Kidney tubule cell (primary cell): ENCODE measurements at regions not wholly inside any gene's neighbourhood (a gene's known extent, or its start where the extent isn't known, plus 50 kb on each side); places are given as distances from the start of the nearest gene placed in this dataset.

Source experiments
- DNase-seq: peaks from one replicate; pipeline ENCODE4 v3.0.0-alpha.2; 2018; ENCODE audit warnings: low spot score

DNA sequence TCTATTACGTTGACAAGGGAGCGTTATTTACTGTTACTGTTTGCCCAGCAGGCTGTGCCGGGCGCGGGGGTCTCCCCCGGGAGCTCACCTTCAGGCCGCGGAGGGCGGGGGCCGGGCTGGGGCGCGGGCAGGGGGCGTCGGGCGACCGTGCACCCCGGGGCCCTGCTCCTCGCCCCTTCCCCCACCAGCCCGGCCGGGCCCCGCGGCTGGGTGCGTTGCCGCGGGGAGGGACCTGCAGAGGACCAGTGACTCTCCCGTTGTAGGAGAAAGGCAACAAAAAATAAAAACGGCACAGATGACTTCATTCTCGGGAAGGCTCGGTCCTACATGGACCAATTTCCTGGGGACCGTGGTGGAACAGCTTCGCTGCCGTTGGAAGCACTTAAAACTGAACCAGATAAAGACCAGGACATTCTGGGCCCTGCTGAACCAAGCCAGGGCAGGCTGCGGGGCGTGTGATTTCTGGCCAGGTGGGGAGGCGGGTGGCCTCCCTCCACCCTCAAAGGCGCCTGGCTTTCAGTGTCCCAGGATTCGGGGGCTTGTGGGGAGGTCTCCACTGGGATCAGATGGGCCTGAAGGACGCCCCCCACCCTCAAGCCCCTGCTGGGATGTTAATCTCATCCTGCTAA lies 57.4 kb downstream of the IGLL1 start:
- peak; percentile 10 for DNase-seq

DNA sequence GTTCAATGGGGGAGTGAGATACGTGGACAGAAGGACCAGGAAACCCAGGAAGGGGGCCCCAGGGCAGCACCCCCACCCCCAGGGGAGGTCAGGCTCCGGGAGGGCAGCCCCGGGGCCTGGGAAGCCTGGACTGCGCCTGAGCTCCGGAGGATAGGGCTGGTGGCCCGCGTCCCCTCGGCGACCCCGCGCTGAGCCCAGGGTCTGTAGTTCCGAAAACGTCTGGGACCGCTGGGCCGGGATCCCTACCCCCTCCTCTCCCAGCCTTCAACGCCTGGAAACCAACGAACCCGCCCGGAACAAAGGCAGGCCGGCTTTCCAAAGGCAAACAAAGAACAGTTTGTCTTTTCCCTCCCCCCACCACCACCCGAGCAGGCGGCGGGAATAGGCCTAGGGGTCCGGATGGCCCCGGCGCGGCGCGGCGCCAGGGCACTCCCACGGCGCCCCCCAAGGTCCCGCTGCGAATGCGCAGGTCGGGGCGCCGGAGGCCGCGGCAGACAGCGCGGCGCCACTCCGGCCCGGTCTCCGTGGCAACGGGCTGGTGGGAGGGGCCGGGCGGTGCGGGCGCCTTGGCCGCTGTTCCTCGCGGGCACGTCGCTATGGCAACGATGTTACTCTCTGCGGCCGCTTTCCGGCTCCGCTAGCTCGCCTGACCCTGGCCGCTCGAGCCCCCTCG lies 58.5 kb downstream of the IGLL1 start:
- DNase-seq: peak; percentile 91

DNA sequence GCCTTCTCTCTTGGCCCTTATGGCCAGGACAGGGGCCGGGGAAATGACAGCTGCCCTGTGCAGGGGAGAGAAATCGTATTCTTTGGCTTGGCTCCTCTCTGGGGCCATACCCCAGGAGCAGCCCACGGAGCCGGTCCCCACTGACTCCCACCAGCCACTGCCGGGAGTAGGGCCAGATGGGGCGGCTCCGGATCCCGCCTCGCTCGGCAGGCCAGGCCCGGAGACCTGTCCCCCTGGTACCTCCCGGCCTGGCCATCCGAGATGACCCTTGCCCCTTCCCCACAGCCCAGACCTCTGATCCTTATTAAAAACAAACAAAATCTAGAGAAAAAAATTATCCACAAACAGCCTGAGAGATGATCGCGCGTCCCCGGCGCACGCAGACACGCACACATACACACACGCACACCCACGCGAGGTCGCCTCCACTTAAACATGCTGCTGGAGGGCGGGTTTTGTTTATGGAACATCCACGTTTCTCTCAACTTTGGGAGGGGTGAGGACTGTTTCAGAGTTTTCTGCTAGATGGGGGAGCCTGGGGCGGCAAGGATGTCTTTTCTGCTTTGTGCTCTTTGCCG lies 59.1 kb downstream of the IGLL1 start:
- no peak for DNase-seq

DNA sequence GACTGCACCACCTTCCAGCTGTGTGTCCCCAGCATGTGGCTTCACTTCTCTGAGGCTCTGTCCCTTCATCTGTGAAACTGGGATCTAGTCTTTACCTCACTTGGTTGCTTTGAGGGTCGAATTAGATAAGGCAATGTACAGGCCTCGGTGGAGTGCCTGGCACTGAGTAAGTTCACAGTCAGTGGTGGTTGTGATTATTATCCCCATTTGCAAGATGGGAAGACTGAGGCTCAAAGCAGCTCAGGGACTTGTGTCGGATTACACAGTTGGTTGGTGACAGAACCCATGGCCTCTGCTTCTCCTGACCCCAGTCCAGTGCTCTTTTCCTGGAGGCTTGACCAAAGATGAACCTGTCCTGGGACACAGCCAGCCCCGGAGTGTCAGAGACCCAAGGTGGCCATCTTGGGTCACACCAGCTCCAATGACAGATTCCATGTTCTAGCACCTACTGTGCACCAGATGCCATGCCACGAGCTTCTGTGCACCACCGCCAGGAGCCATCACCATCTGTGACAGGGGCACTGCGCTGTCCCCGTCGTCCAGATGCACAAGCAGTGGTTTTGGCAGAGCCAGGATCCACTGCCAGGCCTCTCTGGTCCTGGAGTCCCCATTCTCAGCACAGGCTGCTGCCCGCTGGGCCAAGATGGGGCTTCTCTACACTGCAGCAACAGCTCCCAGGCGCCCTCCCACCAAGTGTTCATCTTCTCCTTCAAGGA lies 60.5 kb downstream of the IGLL1 start:
- DNase-seq: no peak

DNA sequence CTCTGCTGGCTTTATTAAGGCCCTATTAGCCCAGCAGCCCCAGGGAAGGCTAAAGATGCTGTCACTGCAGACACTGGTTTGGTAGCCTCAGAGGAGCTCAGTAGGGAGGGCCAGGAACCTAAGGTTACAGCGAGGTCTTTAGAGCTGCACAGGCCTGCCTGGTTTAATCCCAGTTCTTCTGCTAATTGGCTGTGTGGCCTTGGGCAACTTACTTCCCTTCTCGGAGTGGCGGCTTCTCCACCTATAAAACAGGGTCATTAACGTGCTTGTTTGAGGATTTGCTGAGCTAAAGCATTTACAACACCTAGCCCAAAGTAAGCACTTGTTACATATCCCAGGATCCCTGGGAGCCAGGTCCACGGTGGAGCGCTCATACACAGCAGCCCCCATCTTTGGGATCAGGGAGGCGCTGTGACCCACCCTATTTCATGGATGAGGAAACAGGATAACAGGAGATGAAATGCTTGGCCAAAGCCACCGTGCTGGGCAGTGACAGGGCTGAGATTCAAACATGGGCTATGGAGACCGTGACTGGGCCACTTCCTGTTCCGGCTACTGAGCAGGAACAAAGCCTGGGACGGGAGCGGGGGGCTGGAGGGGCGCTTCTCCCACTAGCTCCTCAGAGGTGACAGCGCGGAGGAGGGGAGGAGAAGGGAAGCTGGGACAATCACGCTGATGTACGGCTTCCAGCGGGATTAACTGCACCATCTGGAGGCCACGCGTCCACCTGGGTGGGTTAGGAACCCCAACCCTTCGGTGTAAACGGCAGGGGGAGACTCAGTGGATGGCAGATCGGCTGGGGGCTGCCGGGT lies 61.5 kb downstream of the IGLL1 start:
- DNase-seq: peak; percentile 34

DNA sequence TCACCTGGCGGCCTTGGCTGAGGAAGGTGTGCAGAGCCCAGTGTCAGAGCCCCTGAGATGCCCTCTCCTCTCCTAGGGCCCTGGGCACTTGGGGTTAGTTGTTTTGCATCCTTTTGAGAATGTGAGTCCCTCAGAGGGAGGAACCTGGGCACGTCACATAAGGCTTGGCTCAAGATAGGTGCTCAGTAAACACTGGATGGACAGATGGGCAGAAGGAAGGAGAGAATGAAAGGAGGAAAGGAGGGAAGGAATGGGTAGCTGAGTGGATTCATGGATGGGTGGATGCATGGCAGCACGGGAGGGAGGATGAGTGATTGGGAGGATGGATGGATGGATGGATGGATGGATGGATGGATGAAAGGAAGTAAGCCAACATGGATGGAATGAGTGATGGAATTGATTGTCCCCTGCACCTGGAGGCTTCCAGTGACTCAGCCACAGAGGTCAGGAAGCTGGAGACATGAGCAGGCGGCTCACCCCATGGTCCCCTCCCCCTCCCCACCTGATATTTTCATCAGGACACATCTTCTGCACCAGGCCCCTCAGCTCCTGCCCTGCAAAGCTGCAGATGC lies 62.2 kb downstream of the IGLL1 start:
- DNase-seq: no peak

DNA sequence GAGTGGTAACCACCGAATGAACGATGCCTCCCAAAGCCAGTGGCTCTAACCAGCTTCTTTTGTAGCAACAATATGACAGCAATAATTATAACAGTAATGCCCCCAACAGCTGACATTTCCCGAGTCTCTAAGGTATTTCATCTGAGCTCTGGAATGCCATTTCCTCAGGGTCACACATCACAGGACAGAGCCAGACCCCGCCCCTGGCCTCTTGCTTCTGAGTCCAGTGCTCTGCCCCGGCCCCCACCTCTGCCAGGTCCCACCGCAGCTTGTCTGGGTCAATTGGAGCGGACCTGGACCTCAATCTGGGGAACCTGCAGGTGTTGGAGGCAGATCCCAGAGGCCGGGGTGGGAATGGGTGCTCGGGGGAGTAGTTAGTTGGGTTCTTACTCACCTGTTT lies 63.8 kb downstream of the IGLL1 start:
- DNase-seq: peak; percentile 19

DNA sequence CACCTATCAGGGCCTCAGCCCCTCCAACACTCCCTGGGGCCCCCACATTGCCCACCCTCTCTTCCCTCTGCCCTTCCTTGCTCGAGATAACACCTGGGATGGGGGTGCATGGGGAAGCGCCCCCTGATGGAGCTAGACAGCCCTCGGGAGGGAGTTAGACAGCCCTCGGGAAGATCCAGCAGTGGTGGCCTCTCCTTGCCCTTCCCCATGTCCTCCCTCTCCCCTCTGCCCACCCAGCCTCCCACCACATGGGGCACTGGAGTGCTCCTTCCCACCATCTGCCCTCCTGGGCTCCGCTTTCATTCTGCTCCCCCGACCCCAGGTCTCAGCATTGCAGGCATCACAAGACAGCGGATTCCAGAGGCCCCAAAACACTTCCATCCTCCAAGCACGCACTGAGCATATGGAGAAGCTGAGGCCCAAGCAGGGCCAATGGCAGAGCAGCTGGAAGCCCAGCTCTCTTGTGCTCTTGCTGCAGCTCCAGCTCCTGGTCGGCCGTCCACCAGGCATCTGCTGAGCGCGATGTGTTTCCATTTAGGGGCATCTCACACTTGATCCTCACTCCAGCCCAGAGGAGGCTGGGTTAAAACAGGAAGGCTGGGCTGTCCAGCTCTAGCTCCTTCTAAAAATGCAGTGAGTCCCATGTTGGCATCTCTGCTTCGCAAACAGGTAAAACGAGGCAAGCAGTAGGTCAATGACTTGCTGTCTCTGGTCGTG lies 65.6 kb downstream of the IGLL1 start:
- no peak for DNase-seq

DNA sequence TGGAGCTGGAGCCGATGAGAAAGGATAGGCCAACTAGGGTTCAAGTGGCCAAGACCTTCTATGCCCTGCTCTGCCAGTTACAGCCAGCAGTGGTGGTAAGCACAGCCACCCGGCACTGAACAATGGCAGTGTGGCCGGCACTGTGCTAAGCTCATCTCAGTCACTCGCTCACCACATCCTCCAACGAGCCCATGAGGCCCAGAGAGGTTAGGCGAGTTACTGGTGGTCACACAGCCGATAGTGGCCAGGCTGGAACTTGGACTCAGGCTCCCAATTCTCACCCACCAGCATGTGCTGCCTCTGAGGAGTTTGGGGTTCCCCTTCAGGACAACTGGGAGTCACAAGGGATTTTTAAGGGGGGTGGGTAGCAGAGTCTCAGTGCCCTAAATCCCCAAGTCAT lies 66.4 kb downstream of the IGLL1 start:
- no peak for DNase-seq

DNA sequence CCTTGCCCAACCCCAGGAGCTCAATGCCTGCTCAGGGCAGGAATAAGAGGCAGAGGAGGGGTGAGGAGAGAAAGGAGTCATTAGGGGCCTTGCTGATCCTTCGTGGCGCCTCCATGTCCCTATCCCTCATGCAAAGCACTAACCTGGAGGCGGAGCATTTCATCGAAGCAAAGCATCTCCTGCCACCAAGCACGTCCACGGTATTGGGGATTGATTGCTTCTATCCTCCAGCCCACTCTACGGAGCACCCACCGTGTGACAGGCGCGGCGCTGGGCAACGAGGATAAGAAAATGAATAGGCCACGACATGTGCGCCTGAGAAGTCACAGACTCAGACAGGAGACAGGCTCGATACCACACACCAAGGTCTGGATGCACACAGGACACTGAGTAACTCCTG lies 67.0 kb downstream of the IGLL1 start:
- DNase-seq: no peak

DNA sequence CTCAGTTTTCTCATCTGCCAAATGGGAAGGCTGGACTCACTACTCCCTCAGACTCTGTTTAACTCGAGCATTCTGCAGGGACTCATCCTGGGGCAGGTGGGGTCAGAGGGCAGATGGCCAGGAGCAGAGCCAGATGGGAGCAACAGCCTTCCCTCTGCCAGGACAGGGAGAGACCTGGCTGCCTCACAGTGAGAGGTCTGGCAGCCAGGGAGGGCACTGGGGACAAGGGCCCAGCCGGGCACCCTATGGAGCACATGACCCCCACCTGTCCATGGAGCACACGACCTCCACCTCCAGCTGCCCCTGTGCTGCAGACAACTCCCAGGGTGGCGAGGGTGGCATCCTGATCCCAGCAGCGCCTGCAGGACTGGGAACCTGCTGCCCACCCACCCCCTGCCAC lies 67.4 kb downstream of the IGLL1 start:
- DNase-seq: no peak

DNA sequence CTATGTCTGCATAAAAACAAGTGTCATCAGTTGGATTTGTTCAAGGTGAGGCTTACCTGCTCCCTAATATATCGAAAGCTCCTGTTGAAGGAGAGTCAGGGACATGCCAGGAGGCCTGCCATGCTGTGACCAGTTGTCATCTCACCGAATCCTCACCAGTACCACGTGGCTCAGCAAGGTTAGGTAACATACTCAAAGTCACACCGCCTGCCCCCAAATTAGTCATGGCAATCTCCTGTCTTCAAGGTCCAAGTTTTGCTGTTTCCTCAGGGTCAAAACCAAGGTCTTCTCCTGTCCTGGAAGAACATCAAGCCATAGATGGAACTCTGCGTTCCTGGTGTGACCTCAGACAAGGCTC lies 67.8 kb downstream of the IGLL1 start:
- no peak for DNase-seq

DNA sequence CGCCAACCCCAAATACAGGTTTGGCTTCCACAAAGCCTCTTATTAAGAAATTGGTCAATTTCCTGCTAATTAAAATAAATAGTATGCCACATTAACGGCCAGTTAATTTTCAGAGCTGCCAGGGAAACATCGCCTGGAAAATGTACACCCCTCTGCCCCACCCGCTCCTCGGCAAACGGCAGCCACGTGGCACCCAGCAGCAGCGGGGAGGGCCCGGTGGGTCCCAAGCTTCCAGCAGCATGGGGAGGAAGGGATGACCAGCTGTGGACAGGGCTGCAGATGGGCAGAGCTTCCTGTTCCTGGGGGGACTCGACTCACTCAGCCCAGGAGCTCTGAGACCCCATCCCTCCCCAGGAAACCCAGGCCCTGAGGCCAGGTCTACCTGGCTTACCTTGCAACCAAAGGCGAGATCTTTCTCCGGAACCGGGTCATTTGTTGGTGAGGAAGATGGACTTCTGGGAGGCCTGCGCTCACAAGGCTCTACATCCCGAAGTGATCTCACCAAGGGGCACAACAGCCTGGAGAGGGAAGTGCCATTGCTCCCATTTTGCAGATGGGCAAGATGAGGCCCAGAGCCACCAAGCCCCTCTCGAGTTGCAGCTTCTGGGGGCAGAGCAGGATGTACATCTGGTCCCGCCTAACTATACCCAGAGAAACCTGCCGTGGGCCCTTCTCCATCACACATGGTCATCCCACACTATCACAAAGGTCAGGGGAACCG lies 68.3 kb downstream of the IGLL1 start:
- no peak for DNase-seq

DNA sequence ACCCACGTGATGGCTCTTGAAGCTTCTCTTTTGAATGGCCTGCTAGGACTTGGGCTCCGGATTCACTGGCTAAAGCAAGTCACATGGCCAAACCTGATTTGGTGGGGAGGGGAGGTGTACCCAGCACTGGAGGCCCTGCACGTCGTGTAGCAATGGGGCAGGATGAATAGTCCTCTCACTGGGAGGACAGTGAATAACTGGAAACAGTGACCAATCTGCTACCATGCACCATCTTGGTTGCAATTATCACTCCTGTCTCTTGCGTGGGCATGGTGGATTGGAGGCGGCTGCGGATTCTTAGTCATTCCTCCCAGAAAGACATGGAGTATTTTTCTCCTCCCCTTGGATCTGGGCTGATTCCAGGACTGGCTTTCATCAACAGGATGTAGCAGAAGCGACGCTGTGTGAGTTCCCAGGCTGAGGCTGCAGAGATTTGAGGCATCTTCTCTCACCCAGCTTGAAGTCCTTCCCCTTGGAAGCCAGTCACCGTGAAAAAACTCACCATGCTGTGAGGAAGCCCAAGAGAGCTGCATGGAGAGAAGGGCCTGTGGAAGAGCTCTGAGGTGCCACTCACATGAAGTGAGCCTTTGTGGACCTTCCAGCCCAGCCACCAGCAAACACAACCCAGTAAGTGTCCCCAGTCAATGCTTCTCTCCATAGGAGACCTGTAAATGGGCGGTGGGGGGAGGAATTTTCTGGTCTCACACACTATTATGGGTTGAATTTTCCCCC lies 70.4 kb downstream of the IGLL1 start:
- no peak for DNase-seq

DNA sequence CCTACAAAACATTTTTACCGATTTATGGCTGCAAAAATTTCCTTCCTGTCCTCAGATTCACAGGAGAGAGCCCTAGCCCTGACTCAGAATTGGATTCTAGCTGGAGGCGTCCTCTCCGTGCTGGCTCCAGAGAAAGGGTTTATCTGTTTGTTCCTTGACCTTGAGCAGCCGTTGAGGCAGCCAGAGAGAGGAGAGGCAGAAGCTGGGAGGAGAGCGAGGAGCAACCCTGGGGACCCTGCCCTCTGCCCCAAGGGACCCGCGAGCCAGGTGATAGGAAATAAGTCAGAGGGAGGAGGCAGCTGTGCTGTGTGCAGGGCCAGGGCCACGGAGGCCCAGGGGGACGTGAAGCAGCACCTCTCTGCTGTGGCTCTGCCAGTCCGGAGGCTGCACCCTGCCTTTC lies 75.6 kb downstream of the IGLL1 start:
- DNase-seq: no peak

DNA sequence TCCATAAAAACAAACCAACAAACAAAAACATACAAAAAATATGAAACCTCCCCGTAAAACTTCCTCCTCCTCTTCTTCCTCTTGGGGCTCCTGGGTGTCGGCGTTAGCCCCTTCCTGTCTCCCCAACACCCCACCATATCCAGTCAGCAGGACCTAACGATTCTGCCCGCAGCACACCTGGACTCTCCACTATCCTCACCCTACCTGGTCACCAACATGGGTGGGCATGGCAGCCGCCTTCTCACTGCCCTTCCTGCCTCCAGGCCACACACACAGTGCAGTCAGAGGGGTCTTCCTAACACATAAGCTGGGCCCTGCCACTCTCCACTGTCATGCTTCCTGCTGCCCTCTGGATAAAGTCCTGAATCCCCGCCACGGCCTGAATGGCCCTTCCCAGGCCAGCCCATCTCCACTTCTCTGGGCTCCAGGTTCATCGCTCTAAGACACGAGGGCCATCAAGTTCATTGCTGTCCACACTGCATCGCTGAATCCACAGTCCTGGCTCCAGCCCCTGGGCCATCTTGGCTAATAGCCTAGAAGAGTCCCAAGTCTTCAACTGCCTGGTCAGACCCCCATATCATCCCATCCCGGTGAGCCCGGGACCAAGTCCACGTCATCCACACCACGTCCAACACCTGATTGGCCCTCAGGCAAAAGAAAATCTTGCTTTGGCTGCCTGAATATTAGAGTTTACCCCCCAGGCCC lies 76.2 kb downstream of the IGLL1 start:
- no peak for DNase-seq

DNA sequence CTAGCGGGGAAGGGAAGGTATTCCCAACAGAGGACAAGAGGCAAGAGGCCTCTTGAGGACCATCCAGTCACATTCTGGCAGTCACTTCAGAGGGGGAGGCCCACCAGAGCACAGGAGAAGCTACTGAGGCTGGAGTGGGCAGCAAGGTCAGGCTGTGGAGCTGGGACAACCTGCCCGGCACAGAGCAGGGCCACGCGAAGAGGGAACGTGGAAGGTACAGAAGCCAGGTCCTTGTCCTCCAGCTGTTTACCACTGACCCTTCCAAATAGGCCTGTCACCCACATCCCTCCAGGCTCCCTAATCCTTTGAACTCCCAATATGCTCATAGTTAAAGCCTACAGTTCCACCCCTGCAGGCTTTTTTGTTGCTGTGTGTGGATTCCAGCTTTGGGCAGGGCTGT lies 76.9 kb downstream of the IGLL1 start:
- no peak for DNase-seq

DNA sequence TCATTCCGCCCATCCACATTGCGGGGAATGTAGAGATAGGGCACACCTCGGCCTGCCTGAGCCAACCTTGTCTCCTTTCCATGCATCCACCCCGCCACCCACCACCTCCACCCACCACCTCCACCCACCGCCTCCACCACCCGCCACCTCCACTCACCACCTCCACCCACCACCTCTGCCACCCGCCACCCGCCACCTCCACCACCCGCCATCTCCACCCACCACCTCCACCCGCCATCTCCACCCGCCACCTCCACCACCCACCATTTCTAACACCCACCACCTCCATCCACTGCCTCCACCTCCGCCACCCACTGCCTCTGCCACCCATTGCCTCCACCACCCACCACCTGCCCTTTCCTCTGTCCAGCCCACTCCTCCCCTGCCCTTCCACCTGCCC lies 78.4 kb downstream of the IGLL1 start:
- DNase-seq: no peak

DNA sequence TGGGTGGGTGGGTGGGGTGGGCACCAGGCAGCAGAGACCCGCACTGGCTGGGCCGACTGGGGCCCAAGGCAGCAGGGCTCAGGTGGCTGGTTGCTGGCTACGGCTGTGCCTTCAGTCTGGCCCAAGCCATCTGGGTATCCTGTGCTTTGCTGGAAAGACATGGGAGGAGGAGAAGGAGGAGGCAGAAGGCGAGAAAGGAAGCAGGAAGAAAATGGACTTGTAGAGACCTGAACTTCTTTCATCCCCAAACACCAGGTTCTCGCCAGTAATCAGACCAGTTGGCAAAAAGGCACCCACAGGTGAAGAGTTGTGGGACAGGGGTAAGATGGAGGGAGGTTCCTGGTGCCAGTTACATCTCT lies 78.8 kb downstream of the IGLL1 start:
- no peak for DNase-seq
